Esophagus muscularis mucosa (tissue), 4 donors: ENCODE measurements at regions not wholly inside any gene's neighbourhood (a gene's known extent, or its start where the extent isn't known, plus 50 kb on each side); places are given as distances from the start of the nearest gene placed in this dataset.

Source experiments
- EP300 ChIP-seq: sonication (generic); formaldehyde crosslinking; IDR thresholded peaks from one replicate; pipeline ENCODE4 v1.6.1; 2017; ENCODE audit warnings: antibody characterized with exemption
- POLR2A ChIP-seq: fragments of 450-650 bp; IDR thresholded peaks from one replicate; pipeline ENCODE4 v1.6.1; 2017; ENCODE audit warnings: antibody characterized with exemption, moderate library complexity, mild to moderate bottlenecking, low read depth
- POLR2AphosphoS5 ChIP-seq, 2 donors: sonication (generic); formaldehyde crosslinking; IDR thresholded peaks; one replicate each; pipeline ENCODE4 v1.6.1; 2017; ENCODE audit warnings: antibody characterized with exemption in 2 of 2
- TF ChIP-seq, protein P1 (sequence below), 3 experiments: fragments of 200-600 bp in 2 of 3; fragments of 450-650 bp in 1 of 3; sonication (generic) in 2 of 3; IDR thresholded peaks; one replicate each; pipeline ENCODE4 v1.5.1; 2017 to 2019; ENCODE audit warnings: antibody characterized with exemption in 3 of 3, mild to moderate bottlenecking in 2 of 3, moderate library complexity in 1 of 3

DNA sequence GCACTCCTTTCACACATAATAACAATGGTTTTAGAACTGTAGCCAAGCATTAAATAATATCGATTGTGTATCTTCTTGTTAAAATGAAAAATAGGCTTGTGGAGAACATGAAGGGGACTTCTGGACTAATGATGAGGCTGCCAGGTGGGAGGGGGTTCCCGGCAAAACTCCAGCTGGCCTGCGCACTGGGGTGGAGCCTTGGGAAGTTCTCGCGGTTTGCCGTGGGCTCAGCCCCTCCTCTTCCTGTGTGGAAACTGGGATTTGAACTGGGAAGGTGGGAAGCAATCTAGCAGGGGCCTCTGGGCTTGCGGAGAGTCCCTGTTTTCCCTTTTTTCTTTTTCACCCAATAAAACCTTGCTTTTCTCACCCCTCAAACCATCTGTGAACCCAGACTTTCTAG, 113.7 kb upstream of the SLITRK1 start:
- TF ChIP-seq, protein P1, sequence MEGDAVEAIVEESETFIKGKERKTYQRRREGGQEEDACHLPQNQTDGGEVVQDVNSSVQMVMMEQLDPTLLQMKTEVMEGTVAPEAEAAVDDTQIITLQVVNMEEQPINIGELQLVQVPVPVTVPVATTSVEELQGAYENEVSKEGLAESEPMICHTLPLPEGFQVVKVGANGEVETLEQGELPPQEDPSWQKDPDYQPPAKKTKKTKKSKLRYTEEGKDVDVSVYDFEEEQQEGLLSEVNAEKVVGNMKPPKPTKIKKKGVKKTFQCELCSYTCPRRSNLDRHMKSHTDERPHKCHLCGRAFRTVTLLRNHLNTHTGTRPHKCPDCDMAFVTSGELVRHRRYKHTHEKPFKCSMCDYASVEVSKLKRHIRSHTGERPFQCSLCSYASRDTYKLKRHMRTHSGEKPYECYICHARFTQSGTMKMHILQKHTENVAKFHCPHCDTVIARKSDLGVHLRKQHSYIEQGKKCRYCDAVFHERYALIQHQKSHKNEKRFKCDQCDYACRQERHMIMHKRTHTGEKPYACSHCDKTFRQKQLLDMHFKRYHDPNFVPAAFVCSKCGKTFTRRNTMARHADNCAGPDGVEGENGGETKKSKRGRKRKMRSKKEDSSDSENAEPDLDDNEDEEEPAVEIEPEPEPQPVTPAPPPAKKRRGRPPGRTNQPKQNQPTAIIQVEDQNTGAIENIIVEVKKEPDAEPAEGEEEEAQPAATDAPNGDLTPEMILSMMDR (IDR thresholded peaks at IDR 0.05): no peak
- TF ChIP-seq POLR2A: no peak
- TF ChIP-seq EP300: no peak
- TF ChIP-seq POLR2AphosphoS5 (IDR thresholded peaks at IDR 0.05): no peak
